HG02588 (cell line): ENCODE measurements at regions not wholly inside any gene's neighbourhood (a gene's known extent, or its start where the extent isn't known, plus 50 kb on each side); places are given as distances from the start of the nearest gene placed in this dataset.

ENCODE experiments used
- ATAC-seq: cut with Tn5 transposase; IDR thresholded peaks from one replicate; pipeline ENCODE4 v1.9.1; 2021; ENCODE audit warnings: mild to moderate bottlenecking, moderate library complexity; ENCODE audit not compliant: unreplicated experiment

GRCh38 chr3:194003114-194004057 lies 132.6 kb upstream of the HES1 start:
- peak; percentile 67 for ATAC-seq

- ATAC-seq = no peak
These were observed 129.9 kb upstream of the HES1 start for GRCh38 chr3:194005930-194006501.

DNA sequence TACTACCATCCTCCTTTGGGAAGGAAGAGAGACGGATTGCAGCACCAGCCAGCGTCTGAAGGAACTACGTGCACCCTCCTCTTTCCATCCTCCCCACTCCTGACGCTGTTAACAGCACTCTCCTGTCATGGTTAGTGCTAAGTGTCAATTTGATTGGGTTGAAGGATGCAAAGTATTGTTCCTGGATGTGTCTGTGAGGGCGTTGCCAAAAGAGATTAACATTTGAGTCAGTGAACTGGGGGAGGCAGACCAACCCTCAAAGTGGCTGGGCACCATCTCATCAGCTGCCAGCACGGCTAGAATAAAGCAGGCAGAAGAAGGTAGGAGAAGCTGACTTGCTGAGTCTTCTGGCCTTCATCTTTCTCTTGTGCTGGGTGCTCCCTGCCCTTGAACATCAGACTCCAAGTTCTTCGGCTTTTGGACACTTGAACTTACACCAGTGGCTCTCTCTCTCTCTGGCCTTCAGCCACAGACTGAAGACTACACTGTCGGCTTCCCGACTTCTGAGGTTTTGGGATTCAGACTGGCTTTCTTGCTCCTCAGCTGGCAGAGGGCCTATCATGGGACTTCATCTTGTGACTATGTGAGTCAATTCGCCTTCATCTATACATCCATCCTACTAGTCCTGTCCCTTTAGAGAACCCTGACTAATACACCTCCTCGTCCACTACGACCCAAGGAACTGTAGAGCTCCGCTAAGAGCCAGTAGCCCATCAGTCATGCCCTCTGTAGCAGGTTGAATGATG lies 128.2 kb upstream of the HES1 start:
- ATAC-seq = no peak

GRCh38 chr3:194009019-194009418 lies 126.9 kb upstream of the HES1 start:
- ATAC-seq = no peak

- no peak for ATAC-seq
These were observed 125.9 kb upstream of the HES1 start for GRCh38 chr3:194009892-194010533.

DNA sequence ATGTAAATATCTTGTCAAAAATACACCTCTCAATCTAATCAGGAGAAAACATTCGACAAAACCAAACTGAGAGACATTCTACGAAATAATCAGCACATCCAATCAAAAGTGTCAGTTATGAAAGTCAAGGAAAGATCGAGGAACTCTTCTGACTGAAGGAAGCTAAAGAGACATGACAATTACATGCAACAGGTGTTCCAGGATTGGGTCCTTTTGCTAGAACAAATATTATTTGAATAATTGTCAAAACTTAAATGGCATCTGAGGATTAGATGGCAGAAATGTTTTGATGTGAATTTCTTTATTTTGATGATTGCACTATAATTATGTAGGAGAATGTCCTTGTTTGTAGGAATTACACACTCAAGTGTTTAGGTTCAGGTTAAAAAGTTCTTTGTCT lies 124.1 kb upstream of the HES1 start:
- no peak for ATAC-seq

DNA sequence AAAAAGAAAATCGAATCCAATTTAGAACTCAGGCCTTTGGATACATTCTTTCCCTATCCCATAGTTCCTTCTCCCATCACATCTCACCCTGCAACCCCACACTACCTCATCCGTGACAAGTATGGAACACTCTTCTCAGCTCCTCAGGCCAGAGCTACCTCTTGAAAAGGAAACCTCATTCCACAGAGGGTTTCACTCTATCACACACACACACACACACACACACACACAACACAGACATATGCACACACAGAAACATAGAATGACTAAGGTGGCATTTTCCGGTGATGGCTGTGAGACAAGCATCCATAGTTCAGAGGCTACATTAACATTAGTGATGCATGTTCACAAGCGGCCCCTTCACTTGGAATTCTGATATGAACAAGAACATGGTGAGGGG lies 122.0 kb upstream of the HES1 start:
- ATAC-seq = no peak

DNA sequence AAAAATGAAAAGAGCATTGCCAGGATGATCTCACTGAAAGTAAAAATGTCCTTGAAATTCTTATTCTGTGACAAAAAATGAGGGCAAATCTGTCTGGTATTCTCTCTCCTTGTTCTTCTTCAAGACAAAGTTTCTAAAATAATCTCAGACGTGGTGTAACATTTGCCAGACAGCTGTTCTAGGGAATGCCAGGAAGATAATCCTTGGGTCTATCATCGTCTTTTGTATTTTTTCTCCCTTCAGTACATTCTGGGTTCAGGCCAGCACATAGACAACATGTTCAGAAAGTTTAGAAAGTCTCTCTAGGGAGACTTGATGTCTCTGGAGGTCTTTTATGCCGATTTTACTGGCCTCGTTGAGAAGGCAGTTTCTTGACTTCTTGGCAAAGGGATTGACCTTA lies 121.2 kb upstream of the HES1 start:
- ATAC-seq = no peak

GRCh38 chr3:194019398-194020165 lies 116.4 kb upstream of the HES1 start:
- no peak for ATAC-seq

DNA sequence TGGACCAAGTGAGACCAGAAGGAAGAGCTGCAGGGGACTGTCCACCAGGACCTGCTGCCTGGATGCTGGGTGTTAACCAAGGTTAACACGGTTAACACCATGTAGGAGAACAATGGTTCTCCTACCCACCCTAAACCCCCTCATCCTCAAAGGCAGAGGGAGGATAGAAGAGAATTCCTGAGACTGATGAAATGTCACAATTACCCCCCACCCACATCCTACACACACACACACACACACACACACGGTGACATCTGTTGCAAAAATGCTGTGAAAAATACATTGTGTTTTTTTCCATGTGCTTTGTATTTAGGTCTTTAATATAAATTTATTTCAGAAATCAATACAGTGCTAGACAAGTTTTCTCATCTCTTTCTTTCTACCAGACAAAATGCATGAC lies 113.9 kb upstream of the HES1 start:
- ATAC-seq = no peak

DNA sequence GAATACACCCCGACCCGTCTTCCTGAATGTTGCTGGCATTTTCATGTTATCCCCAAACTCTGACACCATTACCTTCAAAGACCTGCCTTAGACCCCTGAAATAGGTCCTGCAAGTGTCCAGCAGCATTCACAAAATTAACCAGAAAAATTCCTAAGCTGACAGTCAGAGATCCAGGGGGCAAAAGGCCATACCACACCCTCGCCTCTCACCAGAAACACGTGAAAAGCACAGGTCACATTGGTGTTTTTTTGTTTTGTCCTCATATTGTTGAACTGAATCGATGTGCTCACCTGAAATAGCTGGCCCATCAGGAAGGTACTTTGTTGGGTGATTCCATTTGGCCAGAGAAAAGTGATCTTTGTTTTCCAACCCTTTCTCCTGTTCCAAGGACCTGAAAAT lies 113.1 kb upstream of the HES1 start:
- ATAC-seq = no peak

DNA sequence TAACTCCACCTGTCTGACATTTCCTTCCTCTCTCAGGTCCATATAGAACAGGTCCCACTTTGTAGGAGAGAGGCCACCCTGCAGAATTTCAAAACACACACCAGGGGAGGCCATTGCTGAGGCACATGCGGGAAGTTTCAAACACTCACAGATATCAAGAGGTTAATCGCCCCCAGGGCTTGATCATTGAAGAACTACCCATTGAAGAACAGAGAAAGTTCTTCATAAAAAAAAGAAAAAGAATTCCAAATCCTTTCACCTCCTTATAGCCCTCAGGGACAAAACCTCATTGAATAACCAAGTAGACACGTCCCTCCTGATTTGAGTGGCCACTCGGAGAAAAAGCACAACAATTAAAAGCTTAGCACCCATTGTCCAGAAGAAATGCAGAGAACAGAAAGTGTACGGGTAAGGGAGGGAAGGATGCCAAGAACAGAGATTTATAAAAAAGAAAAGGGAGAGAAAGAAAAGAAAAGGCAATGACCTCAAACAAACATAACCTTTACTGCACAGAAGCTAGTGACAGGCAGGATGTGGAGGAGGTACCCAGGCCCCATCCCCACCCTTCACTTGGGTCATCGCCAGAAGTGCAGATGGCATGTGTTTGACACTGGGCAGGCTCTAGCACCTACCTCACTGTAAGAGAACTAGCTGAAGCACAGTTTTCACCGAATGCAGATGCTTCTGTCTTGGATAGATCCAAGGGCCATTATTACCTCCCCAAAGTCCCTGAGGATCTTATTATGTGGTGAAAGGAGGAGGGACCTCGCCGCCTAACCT lies 112.3 kb upstream of the HES1 start:
- no peak for ATAC-seq

DNA sequence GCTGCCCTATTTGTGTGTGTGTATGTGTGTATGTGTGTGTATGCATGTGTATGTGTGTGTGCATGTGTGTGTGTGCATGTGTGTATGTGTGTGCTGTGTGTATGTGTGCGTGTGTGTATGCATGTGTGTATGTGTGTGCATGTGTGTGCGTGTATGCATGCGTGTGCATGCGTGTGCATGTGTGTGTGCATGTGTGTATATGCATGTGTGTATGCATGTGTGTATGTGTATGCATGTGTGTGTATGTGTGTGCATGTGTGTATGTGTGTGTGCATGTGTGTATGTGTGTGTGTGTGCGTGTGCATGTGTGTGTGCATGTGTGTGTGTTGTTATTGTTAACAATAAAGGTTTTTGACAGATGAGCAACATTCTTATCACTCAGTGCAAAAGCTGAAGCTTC lies 110.8 kb upstream of the HES1 start:
- ATAC-seq = no peak

DNA sequence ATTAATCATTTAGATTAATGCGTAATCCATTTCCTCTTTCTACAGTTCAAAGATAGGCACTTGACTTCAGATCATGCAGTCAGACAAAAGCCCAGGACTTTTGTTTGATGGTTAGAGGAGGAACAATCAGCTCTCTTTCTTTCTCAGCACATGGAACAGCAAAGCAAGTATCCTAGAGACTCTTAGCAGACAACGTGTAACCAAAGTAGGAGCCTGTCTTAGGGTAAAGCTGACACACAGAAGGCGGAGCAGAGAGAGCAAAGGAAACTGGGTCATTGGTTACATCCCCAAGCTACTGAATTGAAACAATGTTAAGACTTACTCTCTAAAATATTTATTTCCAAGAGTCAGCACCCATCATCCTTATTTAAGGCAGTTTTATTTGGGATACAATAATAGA lies 110.0 kb upstream of the HES1 start:
- no peak for ATAC-seq

- no peak for ATAC-seq
These were observed 107.4 kb upstream of the HES1 start for GRCh38 chr3:194028434-194029004.

- ATAC-seq = no peak
These were observed 106.1 kb upstream of the HES1 start for GRCh38 chr3:194029846-194030245.

DNA sequence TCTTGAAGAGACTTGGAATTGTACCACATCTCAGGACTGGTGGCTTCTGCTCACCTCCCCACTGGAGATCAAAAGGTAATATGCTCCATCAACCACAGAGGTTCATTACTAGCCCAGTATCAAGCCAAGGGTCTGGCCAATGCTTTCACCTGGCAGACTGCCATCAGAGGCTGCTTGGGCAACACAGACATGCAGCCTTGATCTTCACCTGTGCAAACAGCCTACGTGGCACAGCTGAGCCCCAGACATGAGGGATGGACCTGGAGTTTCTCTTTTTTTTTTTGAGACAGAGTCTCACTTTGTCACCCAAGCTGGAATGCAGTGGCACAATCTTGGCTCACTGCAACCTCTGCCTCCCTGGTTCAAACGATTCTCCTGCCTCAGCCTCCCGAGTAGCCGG lies 105.6 kb upstream of the HES1 start:
- no peak for ATAC-seq

- ATAC-seq = no peak
These were observed 104.6 kb upstream of the HES1 start for GRCh38 chr3:194031349-194031748.

- no peak for ATAC-seq
These were observed 103.9 kb upstream of the HES1 start for GRCh38 chr3:194031867-194032635.
